ENCODE measurements at regions not wholly inside any gene's neighbourhood (a gene's known extent, or its start where the extent isn't known, plus 50 kb on each side); places are given as distances from the start of the nearest gene placed in this dataset.
"Not testable (repeated sequence)": the region's sequence is repeated elsewhere in the genome, so short reads cannot be mapped to it uniquely, and the experiment has no call there.

- Mint-ChIP-seq H3K4me1 (peaks cover 0 to 9% (median 0%) of the 10 kb centered on the region in 4 donors), H3K27me3 (peaks cover 4 to 22% (median 5%) of the 10 kb centered on the region in 5 donors), H3K4me3 (no peak overlapping the region), H3K27ac (no peak overlapping the region), H3K9me3 (no peaks in the 10 kb centered on the region), H3K36me3 (no peaks in the 10 kb centered on the region)
- POLR2A ChIA-PET = no interaction called here
- ATAC-seq (peak in 1 of 2 donors; percentile 58), DNase-seq (peak; percentile 36 to 86 (median 60))
Observed at GRCh38 chr5:148733601-148734438, 79.5 kb upstream of the HTR4 start.

- DNase-seq (no peak), ATAC-seq (no peak)
- H3K9me3 Mint-ChIP-seq = no peaks in the 10 kb centered on the region
- H3K4me3 Mint-ChIP-seq = no peak overlapping the region
- POLR2A ChIA-PET = no interaction called here
- peaks cover 0 to 9% (median 0%) of the 10 kb centered on the region in 4 donors for H3K4me1 Mint-ChIP-seq
- peaks cover 4 to 23% (median 12%) of the 10 kb centered on the region in 5 donors for H3K27me3 Mint-ChIP-seq
- H3K36me3 Mint-ChIP-seq = no peaks in the 10 kb centered on the region
- H3K27ac Mint-ChIP-seq = no peak overlapping the region
Observed at GRCh38 chr5:148734518-148734917, 80.2 kb upstream of the HTR4 start.

- H3K9me3 Mint-ChIP-seq = no peaks in the 10 kb centered on the region
- ATAC-seq (no peak), DNase-seq (no peak)
- no peak overlapping the region for H3K4me3 Mint-ChIP-seq
- H3K36me3 Mint-ChIP-seq = no peaks in the 10 kb centered on the region
- peaks cover 4 to 31% (median 21%) of the 10 kb centered on the region in 5 donors for H3K27me3 Mint-ChIP-seq
- peaks cover 0 to 12% (median 0%) of the 10 kb centered on the region in 4 donors for H3K4me1 Mint-ChIP-seq
- POLR2A ChIA-PET = no interaction called here
- H3K27ac Mint-ChIP-seq = no peak overlapping the region
Observed at GRCh38 chr5:148735301-148735835, 81.0 kb upstream of the HTR4 start.

GRCh38 chr5:148739023-148739422 is 84.7 kb upstream of the HTR4 start:
- Mint-ChIP-seq H3K4me3 (no peak overlapping the region), H3K27me3 (peaks cover 1 to 38% (median 27%) of the 10 kb centered on the region in 5 donors), H3K36me3 (no peaks in the 10 kb centered on the region), H3K4me1 (peaks cover 0 to 14% (median 0%) of the 10 kb centered on the region in 4 donors), H3K9me3 (no peaks in the 10 kb centered on the region), H3K27ac (no peak overlapping the region)
- DNase-seq = no peak
- no peak for ATAC-seq
- POLR2A ChIA-PET = no interaction called here

- H3K36me3 Mint-ChIP-seq = no peaks in the 10 kb centered on the region
- no peak for DNase-seq
- POLR2A ChIA-PET = no interaction called here
- H3K4me3 Mint-ChIP-seq = no peak overlapping the region
- H3K4me1 Mint-ChIP-seq = peaks cover 0 to 13% (median 0%) of the 10 kb centered on the region in 4 donors
- peaks cover 1 to 38% (median 26%) of the 10 kb centered on the region in 5 donors for H3K27me3 Mint-ChIP-seq
- no peaks in the 10 kb centered on the region for H3K9me3 Mint-ChIP-seq
- H3K27ac Mint-ChIP-seq = no peak overlapping the region
- no peak for ATAC-seq
Observed at GRCh38 chr5:148739524-148739923, 85.2 kb upstream of the HTR4 start.

- H3K27me3 Mint-ChIP-seq = peaks cover 1 to 38% (median 26%) of the 10 kb centered on the region in 5 donors
- no peak overlapping the region for H3K27ac Mint-ChIP-seq
- no peak for DNase-seq
- H3K36me3 Mint-ChIP-seq = no peaks in the 10 kb centered on the region
- no peak for ATAC-seq
- H3K9me3 Mint-ChIP-seq = no peaks in the 10 kb centered on the region
- POLR2A ChIA-PET = no interaction called here
- peaks cover 0 to 13% (median 0%) of the 10 kb centered on the region in 4 donors for H3K4me1 Mint-ChIP-seq
- H3K4me3 Mint-ChIP-seq = no peak overlapping the region
Observed at GRCh38 chr5:148740079-148740858, 85.9 kb upstream of the HTR4 start.

- DNase-seq (peak in 3 of 10 donors; percentile 24 to 31 (median 28)), ATAC-seq (peak in 1 of 2 donors; percentile 33)
- Mint-ChIP-seq H3K36me3 (no peaks in the 10 kb centered on the region), H3K27ac (no peak overlapping the region), H3K27me3 (peaks cover 1 to 38% (median 26%) of the 10 kb centered on the region in 5 donors), H3K4me1 (peaks cover 0 to 13% (median 0%) of the 10 kb centered on the region in 4 donors), H3K4me3 (no peak overlapping the region), H3K9me3 (no peaks in the 10 kb centered on the region)
- POLR2A ChIA-PET = no interaction called here
Observed at GRCh38 chr5:148740966-148741742, 85.3 kb upstream of the ADRB2 start.

- ATAC-seq, H3K27ac Mint-ChIP-seq, POLR2A ChIA-PET, DNase-seq, H3K4me3 Mint-ChIP-seq, H3K9me3 Mint-ChIP-seq, H3K36me3 Mint-ChIP-seq: not testable (repeated sequence)
- Mint-ChIP-seq H3K4me1 (peaks cover 0 to 16% (median 0%) of the 10 kb centered on the region in 4 donors), H3K27me3 (peaks cover 1 to 38% (median 22%) of the 10 kb centered on the region in 5 donors)
Observed at GRCh38 chr5:148741766-148742165, 84.6 kb upstream of the ADRB2 start.

GRCh38 chr5:148744380-148744779 is 82.0 kb upstream of the ADRB2 start:
- ATAC-seq, POLR2A ChIA-PET, H3K9me3 Mint-ChIP-seq, H3K27ac Mint-ChIP-seq, H3K4me3 Mint-ChIP-seq, DNase-seq, H3K36me3 Mint-ChIP-seq: not testable (repeated sequence)
- Mint-ChIP-seq H3K27me3 (peaks cover 0 to 27% (median 12%) of the 10 kb centered on the region in 5 donors), H3K4me1 (peaks cover 0 to 25% (median 0%) of the 10 kb centered on the region in 4 donors)

- Mint-ChIP-seq H3K4me1 (peaks cover 0 to 12% (median 0%) of the 10 kb centered on the region in 4 donors), H3K27me3 (peaks cover 0 to 3% (median 1%) of the 10 kb centered on the region in 5 donors), H3K4me3 (no peak overlapping the region), H3K9me3 (no peaks in the 10 kb centered on the region), H3K27ac (no peak overlapping the region), H3K36me3 (no peaks in the 10 kb centered on the region)
- DNase-seq (no peak), ATAC-seq (no peak)
- POLR2A ChIA-PET = no interaction called here
Observed at GRCh38 chr5:148746826-148747535, 79.4 kb upstream of the ADRB2 start.

GRCh38 chr5:148747536-148747906 is 78.9 kb upstream of the ADRB2 start:
- POLR2A ChIA-PET = no interaction called here
- H3K4me3 Mint-ChIP-seq = no peak overlapping the region

More at GRCh38 chr5:148747536-148747906, 78.9 kb upstream of the ADRB2 start:
- no peak overlapping the region for H3K27ac Mint-ChIP-seq
- ATAC-seq = no peak
- no peaks in the 10 kb centered on the region for H3K36me3 Mint-ChIP-seq
- peaks cover 0 to 12% (median 0%) of the 10 kb centered on the region in 4 donors for H3K4me1 Mint-ChIP-seq
- peaks cover 0 to 3% (median 0%) of the 10 kb centered on the region in 5 donors for H3K27me3 Mint-ChIP-seq
- H3K9me3 Mint-ChIP-seq = no peaks in the 10 kb centered on the region
- no peak for DNase-seq

All from naive thymus-derived CD8-positive, alpha-beta T cell (primary cell).